NCI-H2227 treated with DMSO at 0.1 percent for 48 hours (cell line): ENCODE measurements at regions not wholly inside any gene's neighbourhood (a gene's known extent, or its start where the extent isn't known, plus 50 kb on each side); places are given as distances from the start of the nearest gene placed in this dataset.

Experiments
- DNase-seq: peaks from one replicate; lab custom pipeline; 2025; lab: John Stamatoyannopoulos, UW

- DNase-seq, result no peak
These were observed 184.4 kb downstream of the MRPL39 start for GRCh38 chr21:25422610-25423608.

- DNase-seq, result no peak
These were observed 185.8 kb downstream of the MRPL39 start for GRCh38 chr21:25421321-25422028.

- DNase-seq, result no peak
These were observed 186.4 kb downstream of the MRPL39 start for GRCh38 chr21:25420831-25421230.

- DNase-seq, result no peak
These were observed 190.6 kb downstream of the MRPL39 start for GRCh38 chr21:25416669-25417068.

- DNase-seq, result no peak
These were observed 195.2 kb downstream of the MRPL39 start for GRCh38 chr21:25412100-25412499.

GRCh38 chr21:25409978-25410377, 197.3 kb downstream of the MRPL39 start:
- no peak for DNase-seq

- no peak for DNase-seq
These were observed 198.6 kb downstream of the MRPL39 start for GRCh38 chr21:25408666-25409065.

- no peak for DNase-seq
These were observed 200.2 kb downstream of the MRPL39 start for GRCh38 chr21:25406887-25407579.

- DNase-seq, result no peak
These were observed 201.3 kb downstream of the MRPL39 start for GRCh38 chr21:25405984-25406383.

GRCh38 chr21:25402134-25402961, 204.9 kb downstream of the MRPL39 start:
- no peak for DNase-seq

GRCh38 chr21:25400427-25400826, 206.9 kb downstream of the MRPL39 start:
- DNase-seq, result no peak

GRCh38 chr21:25398630-25399029, 208.7 kb downstream of the MRPL39 start:
- DNase-seq, result no peak

- no peak for DNase-seq
These were observed 211.1 kb downstream of the MRPL39 start for GRCh38 chr21:25396135-25396711.

GRCh38 chr21:25391777-25392176, 215.5 kb downstream of the MRPL39 start:
- no peak for DNase-seq

- no peak for DNase-seq
These were observed 216.6 kb downstream of the MRPL39 start for GRCh38 chr21:25390701-25391100.

GRCh38 chr21:25387665-25388064, 219.6 kb downstream of the MRPL39 start:
- DNase-seq, result no peak

- DNase-seq, result peak; percentile 73
These were observed 221.3 kb downstream of the MRPL39 start for GRCh38 chr21:25385911-25386474.

- no peak for DNase-seq
These were observed 221.9 kb downstream of the MRPL39 start for GRCh38 chr21:25385341-25385740.

- no peak for DNase-seq
These were observed 222.5 kb downstream of the MRPL39 start for GRCh38 chr21:25384782-25385181.

GRCh38 chr21:25383545-25383944, 223.7 kb downstream of the MRPL39 start:
- no peak for DNase-seq

- no peak for DNase-seq
These were observed 225.3 kb downstream of the MRPL39 start for GRCh38 chr21:25381936-25382452.
